HG03066 (cell line): ENCODE measurements at regions not wholly inside any gene's neighbourhood (a gene's known extent, or its start where the extent isn't known, plus 50 kb on each side); places are given as distances from the start of the nearest gene placed in this dataset.
"Not testable (repeated sequence)": the region's sequence is repeated elsewhere in the genome, so short reads cannot be mapped to it uniquely, and the experiment has no call there.

Experiments used
- ATAC-seq: cut with Tn5 transposase; IDR thresholded peaks from one replicate; pipeline ENCODE4 v1.9.1; 2021; ENCODE audit warnings: low read depth; ENCODE audit not compliant: unreplicated experiment

DNA sequence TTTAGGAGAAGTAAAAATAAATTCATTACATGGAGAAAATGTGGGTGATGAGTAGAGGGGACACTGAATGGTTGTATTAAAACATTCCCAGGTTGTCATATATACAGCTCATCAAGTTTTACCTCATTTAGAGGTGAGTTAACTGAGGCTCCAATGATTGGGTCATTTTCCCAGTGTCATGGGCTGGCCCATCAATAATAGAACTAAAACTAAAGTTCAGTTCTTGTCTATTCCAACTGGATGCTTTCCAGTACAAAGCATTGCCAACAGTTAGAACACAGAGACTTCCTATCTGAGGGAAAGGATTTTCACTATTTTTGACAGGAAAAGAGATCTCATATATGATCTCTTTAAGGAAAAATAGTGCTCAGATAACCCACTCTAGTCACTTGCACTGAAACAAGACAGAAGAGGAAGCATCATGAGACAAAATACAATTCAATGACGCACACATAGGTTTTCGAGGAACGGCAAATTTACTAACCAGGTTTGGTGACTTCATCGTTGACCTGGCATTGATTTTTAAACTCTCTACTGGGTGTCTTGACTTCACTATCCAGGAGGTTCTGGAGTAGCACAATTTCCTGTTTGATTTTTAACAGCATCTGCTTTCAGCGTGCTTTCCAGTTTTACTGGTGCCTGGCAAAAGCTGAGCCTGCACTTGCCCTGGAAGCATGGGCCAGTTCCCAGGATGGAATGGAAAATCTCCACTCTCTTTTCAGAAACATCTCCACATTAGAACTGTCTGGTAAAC lies 195.5 kb upstream of the FBXL4 start:
- no peak for ATAC-seq

DNA sequence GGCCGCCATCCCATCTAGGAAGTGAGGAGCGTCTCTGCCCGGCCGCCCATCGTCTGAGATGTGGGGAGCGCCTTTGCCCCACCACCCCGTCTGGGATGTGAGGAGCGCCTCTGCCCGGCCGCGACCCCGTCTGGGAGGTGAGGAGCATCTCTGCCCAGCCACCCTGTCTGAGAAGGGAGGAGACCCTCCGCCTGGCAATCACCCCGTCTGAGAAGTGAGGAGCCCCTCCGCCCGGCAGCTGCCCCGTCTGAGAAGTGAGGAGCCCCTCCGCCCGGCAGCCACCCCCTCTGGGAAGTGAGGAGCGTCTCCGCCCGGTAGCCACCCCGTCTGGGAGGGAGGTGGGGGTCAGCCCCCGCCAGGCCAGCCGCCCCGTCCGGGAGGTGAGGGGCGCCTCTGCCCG lies 194.2 kb upstream of the FBXL4 start:
- ATAC-seq, result not testable (repeated sequence)

DNA sequence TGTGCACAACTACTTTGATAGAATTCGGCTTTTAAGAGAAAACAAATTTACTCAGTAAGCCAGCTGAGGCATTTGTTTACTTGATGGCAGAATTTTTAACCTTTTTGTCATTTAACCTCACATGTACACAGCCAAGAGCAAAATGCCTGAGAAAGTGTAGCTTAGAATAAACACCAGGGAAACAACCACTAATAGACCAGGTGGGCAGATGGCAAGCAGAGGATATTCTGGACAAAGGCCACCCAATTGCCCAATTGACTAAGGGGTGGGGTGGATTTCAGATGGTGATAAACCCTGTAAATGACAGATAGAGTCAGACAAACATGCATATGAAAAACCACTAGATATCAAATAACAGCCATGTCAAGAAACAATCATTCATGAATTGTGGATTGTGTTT lies 190.7 kb upstream of the FBXL4 start:
- ATAC-seq, result no peak

DNA sequence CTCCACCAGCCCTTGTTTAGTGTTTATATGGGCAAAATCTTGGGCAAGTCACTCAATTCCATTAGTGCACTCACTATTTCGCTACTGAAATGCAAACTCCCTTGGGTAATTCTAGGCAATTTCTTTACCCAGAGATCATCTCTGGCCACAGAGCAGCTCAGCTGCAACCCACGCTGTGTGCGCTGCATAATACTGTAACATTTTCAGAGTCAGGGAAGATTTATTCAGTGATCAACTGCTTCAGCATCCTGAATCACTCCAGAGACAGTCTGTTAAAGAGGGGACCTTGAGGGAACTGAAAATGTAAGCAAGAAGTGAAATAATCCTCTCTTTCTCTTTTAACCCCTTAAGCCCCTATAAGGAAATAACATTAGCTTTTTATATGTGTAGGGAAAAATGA lies 189.6 kb upstream of the FBXL4 start:
- ATAC-seq, result no peak

DNA sequence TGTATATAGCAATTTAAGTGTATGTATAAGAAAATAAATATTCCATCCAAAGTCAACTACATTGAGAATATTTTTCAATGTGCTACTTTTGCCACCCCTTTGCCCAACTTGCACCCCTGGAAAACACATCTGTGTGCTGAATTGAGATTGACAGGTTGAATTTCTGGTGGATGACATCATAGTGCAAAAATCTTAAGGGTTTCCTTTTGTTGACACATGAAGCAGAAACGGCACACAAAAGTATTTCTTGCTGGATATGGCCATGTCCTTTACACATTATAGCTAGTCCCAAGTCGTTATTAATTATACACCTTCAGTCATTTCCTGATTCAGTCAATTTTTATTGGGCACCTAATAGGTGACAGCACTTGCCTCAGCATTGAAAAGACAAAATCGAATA lies 188.7 kb upstream of the FBXL4 start:
- ATAC-seq, result no peak

DNA sequence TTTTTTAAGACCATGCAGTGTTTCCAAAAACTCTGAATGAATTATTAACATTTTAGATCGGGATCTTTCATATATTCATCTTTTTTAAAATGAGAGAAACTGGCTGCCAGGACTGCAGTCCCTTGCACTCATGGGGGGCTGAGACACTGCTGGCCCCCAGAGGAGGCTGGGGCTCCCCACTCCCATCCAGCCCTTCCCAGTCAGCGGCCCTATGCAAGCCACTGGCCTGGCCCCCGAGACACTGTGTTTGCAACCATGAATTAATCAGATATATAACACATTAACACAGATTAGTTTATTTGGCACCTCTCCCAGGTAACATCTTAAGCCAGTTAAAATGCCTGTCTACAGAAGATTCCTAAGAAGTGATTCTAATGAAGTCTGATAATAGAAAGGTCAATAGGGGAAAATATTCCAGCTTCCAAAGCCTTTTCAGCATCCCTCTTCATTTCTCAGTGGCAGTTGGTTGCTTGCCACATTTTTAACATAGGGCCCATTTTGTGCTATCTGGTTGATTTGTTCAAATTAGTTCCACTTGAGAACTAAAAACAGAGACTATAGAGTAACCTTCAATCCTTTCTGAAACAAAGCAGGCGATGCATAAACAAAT lies 184.4 kb upstream of the FBXL4 start:
- no peak for ATAC-seq

DNA sequence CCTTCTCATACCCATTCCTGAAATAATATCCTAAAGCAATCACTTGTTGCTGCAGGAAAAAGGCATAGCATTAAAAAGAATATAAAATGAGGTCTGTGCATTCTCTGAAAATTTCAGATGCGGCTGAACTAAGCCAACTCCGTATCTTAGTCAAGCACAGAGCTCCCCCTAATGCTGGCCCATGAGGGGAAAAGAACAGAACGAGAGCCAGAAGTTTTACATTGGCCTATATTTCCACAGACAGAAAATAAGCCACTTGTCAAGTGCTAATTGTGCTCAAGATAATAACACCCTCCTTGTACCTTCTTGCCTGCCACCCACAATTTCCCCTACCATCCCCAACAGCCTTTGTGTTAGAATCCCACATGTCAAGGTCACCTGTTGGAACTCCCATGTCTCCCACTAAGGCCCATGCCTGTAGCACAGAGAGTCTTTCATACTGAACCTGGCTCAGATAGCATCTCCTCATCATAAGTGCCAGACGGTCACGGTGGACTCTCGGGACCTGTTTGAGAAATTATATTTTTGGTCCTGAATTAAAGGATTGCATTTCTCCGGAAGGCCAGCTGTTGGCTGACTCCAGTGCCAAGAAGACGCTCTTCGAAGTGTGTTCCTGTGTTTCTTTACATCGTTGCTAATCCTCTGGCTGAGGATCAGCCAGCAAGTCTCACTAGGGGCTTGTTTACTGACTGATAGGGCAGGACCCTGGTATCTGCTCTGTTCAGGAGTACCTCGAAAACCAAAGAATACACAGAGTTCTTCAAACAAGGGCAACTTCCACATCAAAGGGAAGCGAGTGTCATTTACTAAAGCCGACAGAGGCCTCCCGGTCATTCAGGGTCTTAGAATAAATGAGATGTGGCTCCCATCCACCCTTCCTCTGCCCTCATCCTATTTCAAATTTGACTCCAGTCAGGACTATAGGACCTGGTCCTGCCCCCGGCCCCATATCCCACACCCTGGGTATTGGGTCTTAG lies 183.4 kb upstream of the FBXL4 start:
- ATAC-seq, result no peak

DNA sequence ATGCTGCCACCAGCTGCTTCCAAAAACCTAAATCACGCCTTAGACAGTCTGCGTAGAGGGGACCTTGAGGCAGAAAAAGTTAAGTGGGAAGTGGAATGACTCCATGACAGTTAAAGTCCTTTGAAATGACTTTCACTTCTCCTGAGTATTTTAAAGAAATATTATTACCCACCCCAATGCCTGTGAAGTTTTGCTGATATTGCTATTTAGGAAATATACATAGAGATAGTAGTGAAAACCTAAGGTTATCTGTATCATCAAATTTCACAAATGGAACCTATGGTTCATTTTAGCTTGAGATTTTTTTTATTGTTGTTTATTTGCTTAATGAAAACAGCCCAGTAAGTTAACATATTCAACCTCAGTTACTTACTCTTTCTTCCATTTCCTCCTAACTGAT lies 182.1 kb upstream of the FBXL4 start:
- no peak for ATAC-seq

DNA sequence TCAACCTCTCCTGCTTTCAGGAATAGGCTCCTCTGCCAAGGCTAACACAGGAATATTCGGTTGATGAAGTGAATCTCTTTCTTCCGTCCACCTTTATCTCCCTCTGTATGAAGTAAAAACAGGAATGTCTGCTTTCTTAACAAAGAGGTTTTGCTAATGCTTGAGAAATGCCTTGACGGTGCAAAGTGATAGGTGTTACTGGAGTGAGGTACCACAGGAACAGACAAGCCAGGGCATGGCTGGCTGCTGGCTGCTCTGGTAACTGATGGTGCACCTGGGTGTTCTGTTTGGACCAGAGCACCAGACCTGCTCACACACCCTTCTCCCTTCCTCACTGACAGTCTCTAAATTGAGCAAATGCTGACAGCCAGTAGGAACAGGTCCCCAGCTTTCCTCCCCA lies 174.0 kb upstream of the FBXL4 start:
- no peak for ATAC-seq

DNA sequence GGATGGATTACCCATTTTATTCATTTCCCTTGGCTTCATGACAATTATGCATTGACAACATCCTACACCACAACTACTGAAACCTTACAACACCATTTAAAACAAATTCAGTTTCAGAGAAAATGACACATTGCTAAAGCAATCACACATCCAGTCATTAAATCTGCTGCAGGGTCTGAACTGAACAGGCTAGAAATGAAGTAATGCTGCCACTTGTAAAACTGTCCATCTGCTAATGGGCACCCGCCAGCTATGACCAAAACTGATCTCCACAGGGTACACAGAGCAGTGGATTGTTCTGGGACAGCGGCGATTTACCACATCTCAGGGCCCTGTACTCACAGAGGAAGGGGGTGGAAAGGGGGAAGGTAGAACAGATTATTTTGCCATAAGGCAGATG lies 172.9 kb upstream of the FBXL4 start:
- ATAC-seq, result no peak

DNA sequence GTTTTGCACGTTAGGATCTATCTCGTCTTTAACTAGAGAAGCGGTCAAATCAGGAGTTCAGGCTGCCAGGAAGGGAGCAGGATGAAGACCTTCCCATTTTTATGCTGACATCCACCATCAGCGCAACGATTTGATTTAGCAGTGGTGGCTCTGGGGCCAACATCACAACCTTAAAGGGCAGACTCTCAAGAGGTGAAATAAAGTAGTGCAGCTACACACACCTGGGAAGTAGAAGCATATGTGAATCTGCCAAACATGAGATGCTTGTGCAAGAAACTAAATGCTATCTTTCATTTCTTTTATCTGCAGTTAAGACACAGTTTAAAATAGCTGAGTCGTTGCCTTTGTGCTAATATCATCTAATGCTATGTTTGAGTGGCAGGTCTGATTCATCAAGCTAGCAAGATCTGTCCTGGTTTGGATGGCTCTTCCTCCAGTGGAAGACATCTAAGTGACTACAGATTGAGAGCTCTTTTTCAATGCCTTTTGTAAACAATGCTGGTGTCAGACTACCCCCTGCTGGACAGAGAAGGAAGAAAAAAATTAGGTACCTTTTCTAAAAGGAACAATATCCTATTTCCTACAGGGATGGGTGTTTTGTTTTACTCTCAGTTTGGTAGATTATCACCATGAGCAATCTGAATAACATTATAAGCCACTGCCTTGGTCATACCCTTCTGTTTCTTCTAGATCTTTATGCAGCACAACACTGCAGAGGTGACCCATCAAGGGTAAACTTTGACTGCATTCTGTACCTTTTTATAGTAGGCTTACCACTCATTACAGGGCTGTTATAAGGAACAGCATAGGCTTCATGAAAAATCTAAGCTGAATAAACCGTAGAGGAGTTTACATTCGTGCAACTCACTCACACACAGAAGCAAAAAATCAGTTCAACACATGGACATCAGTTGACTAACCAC lies 171.6 kb upstream of the FBXL4 start:
- ATAC-seq, result peak; percentile 77

DNA sequence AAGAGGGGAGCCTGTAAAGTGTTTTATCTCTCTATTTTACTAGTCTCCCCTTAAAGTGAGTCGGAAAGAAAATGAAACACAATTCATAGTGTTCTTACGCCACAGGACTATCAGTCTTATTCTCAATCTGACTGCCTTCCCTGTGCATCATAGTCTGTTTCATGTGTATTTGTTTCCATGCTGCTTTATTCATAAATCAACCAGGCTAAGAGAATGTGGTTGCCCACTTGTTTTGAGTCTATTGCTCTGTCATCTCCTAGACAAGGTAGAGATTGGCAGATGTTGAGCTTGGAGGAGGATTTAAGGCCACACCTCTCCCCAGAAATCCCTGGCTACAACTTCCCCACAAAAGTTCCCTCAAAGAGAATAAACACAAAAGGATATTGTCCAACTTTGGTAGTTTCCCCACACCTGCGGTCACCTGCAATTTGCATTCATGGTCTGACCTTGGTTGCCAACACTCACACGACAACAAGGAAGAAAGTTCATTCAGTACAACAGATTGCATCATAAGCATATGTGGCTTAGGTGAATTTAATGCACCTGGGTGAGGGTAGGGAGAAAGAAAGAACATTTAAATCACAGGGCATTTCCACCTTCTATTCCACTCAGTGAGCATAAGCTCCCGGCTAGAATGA lies 167.1 kb upstream of the FBXL4 start:
- no peak for ATAC-seq

DNA sequence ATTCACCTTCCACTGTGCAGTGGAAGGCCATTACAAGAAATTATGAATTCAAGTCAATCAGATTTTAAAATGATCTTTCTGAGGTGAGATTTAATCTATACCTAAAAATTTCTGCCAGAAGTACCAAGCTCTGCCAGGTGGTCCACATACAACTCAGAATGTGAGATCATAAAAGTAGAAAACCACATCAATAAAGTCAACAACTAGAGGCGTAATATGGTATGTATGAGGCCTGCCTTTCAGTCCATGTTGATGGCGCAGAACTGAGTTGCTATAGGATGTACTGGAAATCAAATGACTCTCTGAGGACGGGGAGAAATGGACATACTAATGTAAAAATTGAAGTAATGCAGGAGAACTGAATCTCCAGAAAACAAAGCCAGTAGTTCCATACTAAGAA lies 163.8 kb upstream of the FBXL4 start:
- ATAC-seq, result no peak

DNA sequence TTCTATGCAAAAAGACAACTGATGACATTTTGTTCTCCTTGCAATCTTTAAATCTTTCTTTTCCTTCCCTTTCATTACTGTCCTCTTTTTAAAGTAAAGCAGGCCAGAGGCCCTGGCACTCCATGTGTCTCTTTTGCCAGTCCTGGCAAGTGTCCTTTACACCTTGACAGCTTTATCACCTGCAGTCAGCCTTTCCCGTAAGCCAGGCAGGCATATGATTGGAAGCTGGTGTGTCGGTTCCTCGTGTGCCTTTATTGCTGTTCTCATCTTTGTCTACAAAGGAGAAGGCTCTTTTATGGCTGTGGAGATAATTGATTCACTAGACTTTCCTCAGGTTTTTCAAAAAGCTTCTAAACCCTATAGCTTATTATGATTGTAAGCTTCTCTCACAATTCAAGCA lies 162.3 kb upstream of the FBXL4 start:
- no peak for ATAC-seq

DNA sequence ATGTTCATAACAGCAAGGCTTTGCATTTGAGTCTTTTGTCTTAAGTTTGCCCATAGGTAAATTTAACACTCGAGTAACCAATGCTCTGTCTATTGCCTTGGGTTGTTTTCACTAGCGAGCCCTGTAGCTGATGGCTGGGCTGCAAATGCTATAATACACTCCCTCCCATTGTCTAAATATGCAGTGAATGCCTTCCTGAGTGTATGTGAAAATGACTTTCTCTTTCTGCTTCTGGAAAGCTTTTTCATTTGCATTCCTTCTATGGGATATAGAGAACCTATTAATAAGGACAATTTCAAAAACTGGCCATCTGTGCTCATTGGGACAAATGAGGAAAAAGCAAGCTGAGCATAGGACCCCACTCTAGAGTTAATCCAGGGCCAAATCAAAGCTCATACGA lies 156.5 kb upstream of the FBXL4 start:
- no peak for ATAC-seq

DNA sequence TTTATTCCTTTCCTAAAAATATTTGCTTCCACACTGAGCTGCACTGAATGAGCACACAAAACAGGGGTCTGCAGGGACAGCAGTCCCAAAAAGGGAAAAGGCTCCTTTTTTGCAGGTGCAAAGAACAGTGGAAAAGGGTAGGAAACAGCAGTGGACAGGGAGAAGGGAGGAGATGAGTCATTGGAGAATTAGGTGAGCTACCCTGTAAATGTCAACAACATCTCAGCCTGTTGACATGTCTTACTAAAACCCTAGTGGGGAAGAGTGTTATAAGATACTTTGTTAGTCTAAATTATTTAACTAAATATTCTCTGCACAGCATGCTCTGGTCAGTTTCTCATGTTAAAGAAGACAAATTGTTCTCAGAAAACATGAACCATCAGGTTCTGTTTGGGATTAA lies 151.5 kb upstream of the FBXL4 start:
- no peak for ATAC-seq

DNA sequence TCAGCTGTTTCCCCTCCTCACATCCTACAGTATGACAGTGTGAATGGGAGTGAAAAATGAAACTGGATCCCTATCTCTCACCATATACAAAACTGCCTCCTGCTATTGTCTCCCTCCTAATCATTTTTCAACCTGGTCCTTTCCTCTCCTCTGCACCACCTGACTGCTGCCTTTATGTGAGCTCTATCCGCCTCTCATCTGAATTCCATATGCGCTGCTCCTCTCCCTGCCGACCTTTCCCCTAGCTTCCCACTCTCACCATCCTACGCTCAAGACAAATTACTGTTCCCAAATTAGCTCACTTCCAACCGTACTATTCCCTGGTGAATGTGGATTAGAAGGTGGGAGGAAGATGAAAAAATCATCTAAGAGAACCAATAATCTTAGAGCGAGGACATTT lies 148.4 kb upstream of the FBXL4 start:
- ATAC-seq, result no peak

DNA sequence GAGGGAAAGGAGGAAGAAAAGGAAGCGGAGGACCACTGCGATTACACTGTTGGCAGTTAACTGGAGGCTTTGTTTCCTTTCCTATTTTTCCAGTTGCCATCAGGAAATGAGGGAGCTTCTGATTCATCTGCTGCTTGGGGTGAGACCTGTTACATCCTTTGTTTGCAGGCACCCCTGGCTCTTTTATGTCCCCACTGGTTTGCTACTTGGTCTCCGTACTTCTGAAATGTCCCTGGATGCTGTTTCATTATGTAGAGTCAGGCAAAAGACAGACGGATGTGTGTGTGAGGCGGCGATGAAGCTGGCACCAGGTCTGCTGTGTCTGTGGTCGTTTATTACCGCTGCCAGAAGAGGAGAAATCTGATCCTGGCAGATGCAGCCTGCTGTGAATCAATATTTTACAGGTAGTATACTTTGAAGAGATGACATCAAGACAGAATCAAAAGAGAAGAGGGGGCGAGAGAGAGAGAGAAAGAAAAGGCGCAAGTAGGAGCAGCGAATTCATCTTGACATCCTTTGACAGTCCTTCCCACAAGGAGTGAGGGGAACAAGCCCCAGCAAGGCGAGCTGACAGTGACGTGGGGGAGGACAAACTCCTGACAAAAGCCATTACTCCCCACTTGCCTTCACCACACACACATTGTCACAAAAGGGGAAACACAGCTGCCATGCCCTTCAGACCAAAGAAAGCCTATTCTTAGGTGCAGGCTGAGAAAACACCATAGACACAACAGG lies 145.9 kb upstream of the FBXL4 start:
- ATAC-seq, result no peak

DNA sequence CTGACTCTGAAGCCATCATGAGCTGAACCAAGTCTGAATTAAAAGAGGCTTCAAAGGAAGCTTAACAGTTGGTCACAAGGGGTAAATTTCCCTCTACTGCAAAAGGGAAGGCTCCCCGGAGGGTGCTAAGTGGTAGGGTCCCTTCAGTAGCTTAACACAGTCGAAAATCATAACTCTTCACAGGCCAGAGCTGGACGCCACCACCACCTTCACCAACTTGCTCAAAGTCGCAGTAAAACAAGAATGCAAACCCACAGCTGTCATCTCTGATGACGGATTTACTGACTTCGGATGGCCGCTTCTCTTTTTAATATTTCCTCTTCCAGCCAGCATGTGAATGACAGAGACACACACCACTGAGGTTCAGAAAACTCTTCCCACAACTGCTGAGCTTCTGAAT lies 144.7 kb upstream of the FBXL4 start:
- peak; percentile 11 for ATAC-seq
